GM12875 (cell line): ENCODE measurements at regions not wholly inside any gene's neighbourhood (a gene's known extent, or its start where the extent isn't known, plus 50 kb on each side); places are given as distances from the start of the nearest gene placed in this dataset.

Experiments used
- H3K4me3 ChIP-seq: one replicate; pipeline ENCODE4 v1.5.1; 2011; ENCODE audit warnings: low read depth, low read length, control low read depth
- TF ChIP-seq, protein P1 (sequence below): IDR thresholded peaks from 2 replicates; pipeline ENCODE4 v1.5.1; 2011; ENCODE audit warnings: low read depth, mild to moderate bottlenecking, control low read depth, inconsistent platforms, low read length, moderate library complexity, borderline replicate concordance; ENCODE audit not compliant: insufficient read depth

DNA sequence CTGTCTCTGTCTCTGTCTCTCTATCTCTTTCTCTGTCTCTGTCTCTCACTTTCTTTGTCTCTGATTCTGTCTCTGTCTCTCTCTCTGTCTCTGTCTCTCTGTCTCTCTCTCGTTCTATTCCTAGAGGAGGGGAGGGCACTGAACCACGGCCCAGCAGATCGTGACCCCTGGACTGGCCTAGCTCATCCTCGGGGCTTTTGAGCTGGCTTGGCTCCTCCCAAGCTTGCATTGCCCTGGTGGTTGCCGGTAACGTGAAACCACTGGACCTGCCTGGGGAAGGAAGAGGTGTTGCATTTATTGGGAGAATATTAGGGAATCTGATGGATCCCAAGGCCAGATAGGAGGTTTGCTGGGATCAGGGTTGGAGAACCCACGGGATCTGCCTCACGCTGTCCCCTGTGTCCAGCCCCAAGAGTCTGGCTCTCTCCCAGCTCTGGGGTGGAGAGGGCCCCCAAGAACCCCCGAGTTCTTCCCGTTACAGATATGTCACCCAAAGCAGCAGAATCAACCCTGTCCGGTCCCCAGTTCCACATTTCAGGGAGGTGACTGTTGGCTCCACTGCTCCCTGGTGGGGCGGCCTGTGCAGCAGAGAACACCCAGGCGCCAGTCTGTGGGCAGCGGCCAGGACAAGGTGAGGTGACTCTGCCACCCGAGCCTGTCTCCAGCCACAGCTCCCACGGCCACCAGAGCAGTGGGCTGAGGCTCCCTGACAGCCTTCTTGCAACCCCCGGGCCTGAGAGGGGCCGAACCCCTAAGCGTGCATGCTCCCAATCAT lies 228.3 kb downstream of the TTLL2 start:
- H3K4me3 ChIP-seq, result no peak overlapping the region
- TF ChIP-seq, protein P1, sequence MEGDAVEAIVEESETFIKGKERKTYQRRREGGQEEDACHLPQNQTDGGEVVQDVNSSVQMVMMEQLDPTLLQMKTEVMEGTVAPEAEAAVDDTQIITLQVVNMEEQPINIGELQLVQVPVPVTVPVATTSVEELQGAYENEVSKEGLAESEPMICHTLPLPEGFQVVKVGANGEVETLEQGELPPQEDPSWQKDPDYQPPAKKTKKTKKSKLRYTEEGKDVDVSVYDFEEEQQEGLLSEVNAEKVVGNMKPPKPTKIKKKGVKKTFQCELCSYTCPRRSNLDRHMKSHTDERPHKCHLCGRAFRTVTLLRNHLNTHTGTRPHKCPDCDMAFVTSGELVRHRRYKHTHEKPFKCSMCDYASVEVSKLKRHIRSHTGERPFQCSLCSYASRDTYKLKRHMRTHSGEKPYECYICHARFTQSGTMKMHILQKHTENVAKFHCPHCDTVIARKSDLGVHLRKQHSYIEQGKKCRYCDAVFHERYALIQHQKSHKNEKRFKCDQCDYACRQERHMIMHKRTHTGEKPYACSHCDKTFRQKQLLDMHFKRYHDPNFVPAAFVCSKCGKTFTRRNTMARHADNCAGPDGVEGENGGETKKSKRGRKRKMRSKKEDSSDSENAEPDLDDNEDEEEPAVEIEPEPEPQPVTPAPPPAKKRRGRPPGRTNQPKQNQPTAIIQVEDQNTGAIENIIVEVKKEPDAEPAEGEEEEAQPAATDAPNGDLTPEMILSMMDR, result no peak

DNA sequence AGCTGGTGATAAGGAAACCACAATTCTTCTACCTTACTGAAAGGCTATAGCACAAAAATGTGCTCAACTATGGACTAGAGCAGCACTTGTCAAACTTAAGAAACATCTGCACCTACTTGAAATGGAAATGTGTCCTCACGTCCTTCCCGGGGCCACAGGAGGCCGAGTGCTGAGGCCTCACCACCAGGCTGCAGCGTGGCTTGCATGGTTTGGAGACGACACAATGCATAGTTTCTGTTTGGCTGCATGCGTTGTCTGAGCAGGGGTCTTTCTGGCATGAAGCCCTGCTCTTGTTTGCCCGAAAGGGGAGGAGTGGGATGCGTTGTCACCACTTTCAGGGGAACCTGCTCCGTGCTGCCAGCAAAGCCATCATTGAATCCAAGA lies 228.8 kb downstream of the TTLL2 start:
- TF ChIP-seq, protein P1, result no peak
- no peak overlapping the region for H3K4me3 ChIP-seq

- TF ChIP-seq, protein P1, result no peak
- no peak overlapping the region for H3K4me3 ChIP-seq
Measured at GRCh38 chr6:167554854-167555253, 230.0 kb downstream of the TTLL2 start.

- no peak overlapping the region for H3K4me3 ChIP-seq
- TF ChIP-seq, protein P1, result no peak
Measured at GRCh38 chr6:167555836-167556235, 230.9 kb downstream of the TTLL2 start.

- H3K4me3 ChIP-seq, result no peak overlapping the region
- TF ChIP-seq, protein P1, result no peak
Measured at GRCh38 chr6:167557675-167558074, 232.8 kb downstream of the TTLL2 start.

DNA sequence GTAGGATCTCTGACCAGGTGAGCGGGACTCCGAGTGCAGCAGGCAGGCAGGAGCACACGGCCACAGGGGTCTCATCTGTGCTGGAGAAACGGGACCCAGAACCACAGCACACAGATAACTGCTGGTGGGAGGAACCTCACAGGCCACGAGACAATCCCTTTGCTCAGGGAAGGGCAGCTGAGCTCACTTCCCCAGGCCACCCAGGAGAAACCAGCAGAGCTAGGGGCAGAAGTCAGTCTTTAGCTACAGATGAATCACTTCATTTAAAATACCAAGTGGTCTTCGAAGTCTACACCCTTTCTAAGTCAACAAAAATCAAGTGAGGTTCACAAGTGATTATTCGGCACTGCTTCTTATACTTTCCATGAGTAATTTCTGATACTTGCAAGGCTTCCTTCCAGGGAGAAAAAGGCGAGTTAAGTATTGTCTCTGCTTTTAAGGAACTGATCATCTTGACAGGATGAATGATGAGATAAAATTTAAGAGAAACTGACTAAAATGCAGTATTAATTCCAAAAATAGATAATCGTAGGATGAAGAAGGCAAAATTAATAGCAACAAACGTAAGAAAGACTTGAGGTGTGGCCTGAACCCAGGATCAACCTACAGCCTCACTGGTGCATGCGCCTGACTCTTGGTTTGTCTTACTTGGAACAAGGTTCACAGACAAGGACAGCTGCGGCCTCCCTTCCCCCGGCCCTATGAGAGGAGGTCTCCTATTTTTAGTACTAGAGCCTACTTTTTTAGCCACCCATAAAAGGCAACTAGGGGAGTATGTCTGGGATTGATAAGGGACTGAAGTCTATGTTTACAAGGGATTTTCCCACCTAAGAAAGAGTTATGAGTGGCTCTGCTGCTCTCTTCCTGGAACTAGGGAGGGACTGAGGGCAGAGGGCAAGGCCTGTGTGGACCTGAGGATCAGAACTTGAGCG lies 233.6 kb downstream of the TTLL2 start:
- H3K4me3 ChIP-seq, result no peak overlapping the region
- TF ChIP-seq, protein P1, result no peak
